ENCODE measurements at regions not wholly inside any gene's neighbourhood (a gene's known extent, or its start where the extent isn't known, plus 50 kb on each side); places are given as distances from the start of the nearest gene placed in this dataset.
"Not testable (repeated sequence)": the region's sequence is repeated elsewhere in the genome, so short reads cannot be mapped to it uniquely, and the experiment has no call there.

GRCh38 chr13:80705371-80706163 is 364.6 kb upstream of the SPRY2 start:
- H3K4me3 ChIP-seq (ENCODE audit: control insufficient read depth, low read depth, low read length), result no peak overlapping the region
- no peak for DNase-seq (ENCODE audit: low read depth)
- no peak for TF ChIP-seq CTCF (conservative IDR thresholded peaks at IDR 0.05; ENCODE audit: control insufficient read depth, insufficient read depth, low read depth, low read length)

- TF ChIP-seq CTCF (conservative IDR thresholded peaks at IDR 0.05; ENCODE audit: control insufficient read depth, insufficient read depth, low read depth, low read length), result no peak
- H3K4me3 ChIP-seq (ENCODE audit: control insufficient read depth, low read depth, low read length), result no peak overlapping the region
- no peak for DNase-seq (ENCODE audit: low read depth)
Observed at GRCh38 chr13:80704369-80704768, 363.4 kb upstream of the SPRY2 start.

GRCh38 chr13:80695841-80696240 is 354.9 kb upstream of the SPRY2 start:
- H3K4me3 ChIP-seq (ENCODE audit: control insufficient read depth, low read depth, low read length), result no peak overlapping the region
- no peak for DNase-seq (ENCODE audit: low read depth)
- TF ChIP-seq CTCF (conservative IDR thresholded peaks at IDR 0.05; ENCODE audit: control insufficient read depth, insufficient read depth, low read depth, low read length), result no peak

- H3K4me3 ChIP-seq (ENCODE audit: control insufficient read depth, low read depth, low read length); DNase-seq (ENCODE audit: low read depth): not testable (repeated sequence)
Observed at GRCh38 chr13:80691814-80692213, 350.9 kb upstream of the SPRY2 start.

GRCh38 chr13:80690208-80690607 is 349.3 kb upstream of the SPRY2 start:
- H3K4me3 ChIP-seq (ENCODE audit: control insufficient read depth, low read depth, low read length), result no peak overlapping the region
- TF ChIP-seq CTCF (conservative IDR thresholded peaks at IDR 0.05; ENCODE audit: control insufficient read depth, insufficient read depth, low read depth, low read length), result no peak
- DNase-seq (ENCODE audit: low read depth), result no peak

GRCh38 chr13:80688593-80688992 is 347.7 kb upstream of the SPRY2 start:
- no peak for TF ChIP-seq CTCF (conservative IDR thresholded peaks at IDR 0.05; ENCODE audit: control insufficient read depth, insufficient read depth, low read depth, low read length)
- DNase-seq (ENCODE audit: low read depth), result no peak
- no peak overlapping the region for H3K4me3 ChIP-seq (ENCODE audit: control insufficient read depth, low read depth, low read length)

GRCh38 chr13:80685942-80686341 is 345.0 kb upstream of the SPRY2 start:
- no peak for TF ChIP-seq CTCF (conservative IDR thresholded peaks at IDR 0.05; ENCODE audit: control insufficient read depth, insufficient read depth, low read depth, low read length)
- DNase-seq (ENCODE audit: low read depth), result no peak
- H3K4me3 ChIP-seq (ENCODE audit: control insufficient read depth, low read depth, low read length), result no peak overlapping the region

Measured in fibroblast of mammary gland (primary cell).